GM12872 (cell line): ENCODE measurements at regions not wholly inside any gene's neighbourhood (a gene's known extent, or its start where the extent isn't known, plus 50 kb on each side); places are given as distances from the start of the nearest gene placed in this dataset.

Experiments used
- TF ChIP-seq, protein P1 (sequence below): IDR thresholded peaks from 3 replicates; pipeline ENCODE4 v1.5.1; 2011; ENCODE audit warnings: low read depth, mild to moderate bottlenecking, low read length, moderate library complexity; ENCODE audit not compliant: insufficient read depth

GRCh38 chr7:124655990-124656389 is 109.6 kb downstream of the GPR37 start:
- TF ChIP-seq, protein P1, sequence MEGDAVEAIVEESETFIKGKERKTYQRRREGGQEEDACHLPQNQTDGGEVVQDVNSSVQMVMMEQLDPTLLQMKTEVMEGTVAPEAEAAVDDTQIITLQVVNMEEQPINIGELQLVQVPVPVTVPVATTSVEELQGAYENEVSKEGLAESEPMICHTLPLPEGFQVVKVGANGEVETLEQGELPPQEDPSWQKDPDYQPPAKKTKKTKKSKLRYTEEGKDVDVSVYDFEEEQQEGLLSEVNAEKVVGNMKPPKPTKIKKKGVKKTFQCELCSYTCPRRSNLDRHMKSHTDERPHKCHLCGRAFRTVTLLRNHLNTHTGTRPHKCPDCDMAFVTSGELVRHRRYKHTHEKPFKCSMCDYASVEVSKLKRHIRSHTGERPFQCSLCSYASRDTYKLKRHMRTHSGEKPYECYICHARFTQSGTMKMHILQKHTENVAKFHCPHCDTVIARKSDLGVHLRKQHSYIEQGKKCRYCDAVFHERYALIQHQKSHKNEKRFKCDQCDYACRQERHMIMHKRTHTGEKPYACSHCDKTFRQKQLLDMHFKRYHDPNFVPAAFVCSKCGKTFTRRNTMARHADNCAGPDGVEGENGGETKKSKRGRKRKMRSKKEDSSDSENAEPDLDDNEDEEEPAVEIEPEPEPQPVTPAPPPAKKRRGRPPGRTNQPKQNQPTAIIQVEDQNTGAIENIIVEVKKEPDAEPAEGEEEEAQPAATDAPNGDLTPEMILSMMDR: no peak

- TF ChIP-seq, protein P1: no peak
These were observed 113.4 kb downstream of the GPR37 start for GRCh38 chr7:124652237-124652636.

GRCh38 chr7:124651136-124651535 is 114.5 kb downstream of the GPR37 start:
- TF ChIP-seq, protein P1: no peak

- TF ChIP-seq, protein P1: no peak
These were observed 116.1 kb downstream of the GPR37 start for GRCh38 chr7:124649397-124650014.

GRCh38 chr7:124647630-124648306 is 117.8 kb downstream of the GPR37 start:
- TF ChIP-seq, protein P1: no peak

GRCh38 chr7:124645704-124646103 is 119.9 kb downstream of the GPR37 start:
- TF ChIP-seq, protein P1: no peak

- TF ChIP-seq, protein P1: no peak
These were observed 122.2 kb downstream of the GPR37 start for GRCh38 chr7:124643311-124643811.
